Spleen (tissue), 11 donors: ENCODE measurements at regions not wholly inside any gene's neighbourhood (a gene's known extent, or its start where the extent isn't known, plus 50 kb on each side); places are given as distances from the start of the nearest gene placed in this dataset.

Source experiments
- DNase-seq: peaks from one replicate; pipeline ENCODE4 v3.0.0-alpha.2; 2020
- H3K27ac ChIP-seq, 8 donors: fragments of 200-600 bp; sonication (generic) in 7 of 8; 1 replicate in 4 of 8; 2 replicates in 4 of 8; pipeline versions ENCODE4 v1.5.0 to v1.8.0; 2016 to 2021; ENCODE audit warnings: inconsistent platforms in 4 of 8, mild to moderate bottlenecking in 4 of 8, moderate library complexity in 1 of 8
- H3K27me3 ChIP-seq, 7 donors: fragments of 200-600 bp; sonication (generic) in 6 of 7; replicated peaks in 1 of 7; 1 replicate in 4 of 7; 2 replicates in 3 of 7; pipeline versions ENCODE4 v1.5.0 to v1.8.0; 2016 to 2021; ENCODE audit warnings: inconsistent platforms in 3 of 7, mild to moderate bottlenecking in 1 of 7
- H3K36me3 ChIP-seq, 6 donors: fragments of 200-600 bp; sonication (generic) in 5 of 6; 1 replicate in 4 of 6; 2 replicates in 2 of 6; pipeline versions ENCODE4 v1.5.0 to v1.8.0; 2016 to 2021; ENCODE audit warnings: inconsistent platforms in 2 of 6
- H3K4me1 ChIP-seq, 6 donors: fragments of 200-600 bp; sonication (generic) in 5 of 6; 1 replicate in 3 of 6; 2 replicates in 3 of 6; pipeline versions ENCODE4 v1.5.0 to v1.8.0; 2016 to 2021; ENCODE audit warnings: inconsistent platforms in 3 of 6
- H3K4me3 ChIP-seq, 8 donors: fragments of 200-600 bp; sonication (generic) in 7 of 8; 1 replicate in 4 of 8; 2 replicates in 4 of 8; pipeline versions ENCODE4 v1.5.0 to v1.8.0; 2016 to 2021; ENCODE audit warnings: inconsistent platforms in 4 of 8, mild to moderate bottlenecking in 4 of 8, moderate library complexity in 2 of 8
- H3K9me3 ChIP-seq, 8 donors: fragments of 200-600 bp; sonication (generic) in 7 of 8; 1 replicate in 4 of 8; 2 replicates in 4 of 8; pipeline versions ENCODE4 v1.5.0 to v1.8.0; 2016 to 2021; ENCODE audit warnings: inconsistent platforms in 4 of 8
- POLR2A ChIP-seq, 3 donors: fragments of 450-650 bp; IDR thresholded peaks; one replicate each; pipeline ENCODE4 v1.5.1; 2017; ENCODE audit warnings: antibody characterized with exemption in 3 of 3, mild to moderate bottlenecking in 1 of 3
- POLR2AphosphoS5 ChIP-seq, 3 donors: sonication (generic); formaldehyde crosslinking; IDR thresholded peaks; one replicate each; pipeline ENCODE4 v1.5.1; 2017; ENCODE audit warnings: antibody characterized with exemption in 3 of 3
- WGBS, 5 donors: extraction: QIAGEN DNeasy Blood & Tissue Kit in 3 of 5; methylation state at CpG; one replicate each; pipeline versions ENCODE4 v1.1.5 to v1.1.7; 2013 to 2018; 5-methylcytosine and 5-hydroxymethylcytosine counted together
- intact Hi-C: fragments of 100-400 bp; cut with DNase I; formaldehyde crosslinking; loops from one replicate; pipeline ENCODE4 v1.15.0; 2023; ENCODE audit warnings: low total_unique reads
- TF ChIP-seq, protein P1 (sequence below), 11 experiments: fragments of 200-600 bp in 7 of 11; fragments of 450-650 bp in 4 of 11; sonication (generic) in 4 of 11; IDR thresholded peaks in 8 of 11; conservative IDR thresholded peaks in 3 of 11; 1 replicate in 7 of 11; 2 replicates in 4 of 11; pipeline versions ENCODE4 v1.4.0 to v1.8.0; 2016 to 2021; ENCODE audit warnings: antibody characterized with exemption in 11 of 11, inconsistent platforms in 4 of 11, mild to moderate bottlenecking in 1 of 11
- donor health status: healthy with polysubstance abuse.
- donor health status: DM: no; HTN: no; CAD: no; lungs with moderate emphysema.
- donor health status: DM: no; HTN: no; CAD: no.
- donor health status: Bipolar disorder and iron deficiency.
- donor health status: healthy.
- donor health status: DM: no; HTN: no; CAD: no.
- donor health status: DM: yes; HTN: yes; CAD: no.

DNA sequence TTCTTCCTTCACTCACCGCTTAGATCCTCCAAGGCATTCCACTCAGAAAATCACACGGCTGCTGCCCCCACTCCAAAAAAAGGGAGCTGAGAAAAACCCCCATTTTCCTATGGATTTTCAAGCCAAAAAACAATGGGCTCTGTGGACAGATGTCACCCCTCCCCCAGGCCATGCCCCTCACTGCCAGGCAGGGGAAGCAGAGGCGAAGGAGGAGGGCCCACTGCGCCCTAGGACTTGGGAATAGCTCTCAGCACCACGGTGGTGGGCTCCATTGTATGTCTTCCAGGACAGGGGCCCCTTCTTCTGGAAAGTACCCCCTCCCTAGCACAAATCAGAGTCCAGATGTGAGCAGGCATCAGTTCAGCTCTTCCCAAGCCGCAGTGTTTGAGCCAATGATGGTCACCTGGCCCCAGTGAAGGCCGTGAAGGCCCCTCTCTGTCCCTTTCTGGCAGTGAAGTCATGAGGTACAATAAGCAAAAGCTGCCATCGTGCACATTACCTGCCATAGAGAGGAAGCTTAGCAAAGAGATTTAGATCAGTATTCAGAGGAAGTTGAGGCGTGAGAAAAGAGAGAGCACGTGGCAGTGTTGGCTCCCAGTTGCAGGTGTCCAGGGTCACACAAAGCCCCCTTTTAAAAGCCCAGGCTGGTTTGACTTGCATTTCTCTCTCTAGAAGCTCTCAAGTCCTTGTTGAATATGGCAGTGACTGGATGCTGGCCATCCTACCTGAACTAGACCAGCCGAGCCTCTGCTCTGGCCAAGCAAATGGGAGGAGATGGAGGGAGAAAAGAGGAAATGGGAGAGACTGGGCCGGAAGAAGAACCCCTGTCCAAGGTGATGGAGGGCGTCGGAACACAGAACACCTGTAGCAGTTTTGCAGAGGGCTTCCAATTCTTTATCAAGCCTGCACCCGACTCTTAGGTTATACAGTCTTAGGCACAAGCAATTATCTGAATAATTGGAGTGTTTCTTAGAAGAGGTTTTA lies 149.0 kb downstream of the TOMM20 start:
- peak overlapping the region; percentile 84 to 96 (median 93) for H3K27ac ChIP-seq
- no peak for DNase-seq
- 39 to 53% (median 40%) methylated on average over 13 to 15 of the region's 15 CpGs for WGBS, 5 donors
- H3K36me3 ChIP-seq: no peaks in the 10 kb centered on the region
- H3K4me1 ChIP-seq: peaks cover 40 to 100% (median 80%) of the 10 kb centered on the region in 6 donors
- H3K9me3 ChIP-seq: no peaks in the 10 kb centered on the region
- H3K4me3 ChIP-seq: peak overlapping the region in 3 of 8 donors; percentile 1 to 58 (median 6)
- intact Hi-C loops: loop anchor here (10.0 kb wide), 1 partner anchor 105 kb away; no protein-coding TSS in a partner anchor
- TF ChIP-seq POLR2AphosphoS5 (IDR thresholded peaks at IDR 0.05) (no peak), POLR2A (IDR thresholded peaks at IDR 0.05) (no peak)
- TF ChIP-seq, protein P1, sequence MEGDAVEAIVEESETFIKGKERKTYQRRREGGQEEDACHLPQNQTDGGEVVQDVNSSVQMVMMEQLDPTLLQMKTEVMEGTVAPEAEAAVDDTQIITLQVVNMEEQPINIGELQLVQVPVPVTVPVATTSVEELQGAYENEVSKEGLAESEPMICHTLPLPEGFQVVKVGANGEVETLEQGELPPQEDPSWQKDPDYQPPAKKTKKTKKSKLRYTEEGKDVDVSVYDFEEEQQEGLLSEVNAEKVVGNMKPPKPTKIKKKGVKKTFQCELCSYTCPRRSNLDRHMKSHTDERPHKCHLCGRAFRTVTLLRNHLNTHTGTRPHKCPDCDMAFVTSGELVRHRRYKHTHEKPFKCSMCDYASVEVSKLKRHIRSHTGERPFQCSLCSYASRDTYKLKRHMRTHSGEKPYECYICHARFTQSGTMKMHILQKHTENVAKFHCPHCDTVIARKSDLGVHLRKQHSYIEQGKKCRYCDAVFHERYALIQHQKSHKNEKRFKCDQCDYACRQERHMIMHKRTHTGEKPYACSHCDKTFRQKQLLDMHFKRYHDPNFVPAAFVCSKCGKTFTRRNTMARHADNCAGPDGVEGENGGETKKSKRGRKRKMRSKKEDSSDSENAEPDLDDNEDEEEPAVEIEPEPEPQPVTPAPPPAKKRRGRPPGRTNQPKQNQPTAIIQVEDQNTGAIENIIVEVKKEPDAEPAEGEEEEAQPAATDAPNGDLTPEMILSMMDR (IDR thresholded peaks at IDR 0.05 in 8 of 11, conservative IDR thresholded peaks at IDR 0.05 in 3 of 11): no peak
- H3K27me3 ChIP-seq: no peaks in the 10 kb centered on the region

DNA sequence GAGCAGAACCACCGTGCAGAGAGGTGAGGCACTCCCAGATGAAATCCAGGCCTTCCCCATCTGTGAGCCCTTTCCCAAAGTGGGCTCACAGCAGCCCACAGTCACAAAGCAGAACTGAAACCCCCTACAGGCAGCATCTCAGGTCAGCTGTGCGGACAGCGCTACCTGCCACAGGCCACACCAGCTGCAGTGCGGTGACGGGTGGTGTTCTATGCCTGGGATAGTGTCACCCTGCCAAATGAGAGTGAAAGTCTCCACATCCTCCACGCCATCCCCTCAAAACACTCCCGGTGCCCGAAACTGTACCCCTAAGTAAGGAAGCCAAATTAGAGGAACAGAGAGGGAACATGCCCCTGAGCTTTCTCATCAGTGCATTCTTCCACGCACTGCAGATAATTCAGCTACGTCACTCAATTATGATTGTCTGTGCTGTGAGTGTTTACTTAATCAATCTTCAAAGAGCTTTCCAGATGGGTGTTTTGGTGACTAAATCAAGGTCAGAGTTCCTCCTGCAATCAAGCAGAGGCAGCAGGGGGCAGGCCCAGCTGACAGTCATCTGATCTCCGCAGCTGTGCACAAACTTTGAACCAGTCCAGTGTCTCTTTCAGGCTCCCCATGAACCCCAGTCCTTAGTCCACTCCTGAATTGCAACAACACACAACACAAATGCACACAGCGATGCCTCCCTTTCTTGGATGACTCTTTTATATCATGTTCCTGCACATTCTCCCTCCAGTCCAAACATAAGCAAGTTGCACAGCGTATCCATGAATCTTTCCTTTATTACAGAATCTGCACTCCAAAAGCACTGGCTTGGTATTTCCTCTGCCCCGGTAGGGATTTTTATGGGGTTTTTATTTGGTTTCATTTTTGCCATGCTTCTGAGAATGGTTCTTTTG lies 150.0 kb downstream of the TOMM20 start:
- H3K27ac ChIP-seq: peak overlapping the region; percentile 84 to 96 (median 93)
- intact Hi-C loops: no loop called here
- H3K4me3 ChIP-seq: peak overlapping the region in 3 of 8 donors; percentile 0 to 58 (median 3)
- H3K9me3 ChIP-seq: no peaks in the 10 kb centered on the region
- TF ChIP-seq, protein P1 (IDR thresholded peaks at IDR 0.05 in 8 of 11, conservative IDR thresholded peaks at IDR 0.05 in 3 of 11): peak in 4 of 11 experiments; percentile 6 to 40 (median 22)
- TF ChIP-seq POLR2A (IDR thresholded peaks at IDR 0.05) (no peak), POLR2AphosphoS5 (IDR thresholded peaks at IDR 0.05) (peak; percentile 66 to 85 (median 78))
- no peaks in the 10 kb centered on the region for H3K36me3 ChIP-seq
- peak; percentile 92 for DNase-seq
- no peaks in the 10 kb centered on the region for H3K27me3 ChIP-seq
- peaks cover 40 to 94% (median 74%) of the 10 kb centered on the region in 6 donors for H3K4me1 ChIP-seq
- 29 to 39% (median 34%) methylated on average over 12 to 14 of the region's 14 CpGs for WGBS, 5 donors

GRCh38 chr1:234977875-234978396 lies 150.7 kb downstream of the TOMM20 start:
- peak overlapping the region; percentile 84 to 96 (median 93) for H3K27ac ChIP-seq
- 61 to 71% (median 66%) methylated on average over 7 of the region's 7 CpGs for WGBS, 5 donors
- H3K9me3 ChIP-seq: no peaks in the 10 kb centered on the region
- H3K4me1 ChIP-seq: peaks cover 40 to 89% (median 71%) of the 10 kb centered on the region in 6 donors
- TF ChIP-seq POLR2AphosphoS5 (IDR thresholded peaks at IDR 0.05): no peak
- TF ChIP-seq, protein P1 (IDR thresholded peaks at IDR 0.05 in 8 of 11, conservative IDR thresholded peaks at IDR 0.05 in 3 of 11): no peak
- no peak for TF ChIP-seq POLR2A (IDR thresholded peaks at IDR 0.05)
- no peaks in the 10 kb centered on the region for H3K27me3 ChIP-seq
- H3K4me3 ChIP-seq: peak overlapping the region in 1 of 8 donors; percentile 58
- H3K36me3 ChIP-seq: no peaks in the 10 kb centered on the region
- no peak for DNase-seq
- intact Hi-C loops: no loop called here
